Left renal pelvis (tissue), 4 donors: ENCODE measurements at regions not wholly inside any gene's neighbourhood (a gene's known extent, or its start where the extent isn't known, plus 50 kb on each side); places are given as distances from the start of the nearest gene placed in this dataset.
"Not testable (repeated sequence)": the region's sequence is repeated elsewhere in the genome, so short reads cannot be mapped to it uniquely, and the experiment has no call there.

ENCODE experiments used
- DNase-seq, 4 donors: peaks; one replicate each; pipeline ENCODE4 v3.0.0-alpha.2; 2013; ENCODE audit warnings: low read depth in 4 of 4, low spot score in 3 of 4

- no peak for DNase-seq
Observed at GRCh38 chr2:23019476-23019875, 365.5 kb upstream of the KLHL29 start.

- DNase-seq: no peak
Observed at GRCh38 chr2:23020659-23021058, 364.3 kb upstream of the KLHL29 start.

GRCh38 chr2:23021311-23022120, 363.5 kb upstream of the KLHL29 start:
- DNase-seq: no peak

- DNase-seq: no peak
Observed at GRCh38 chr2:23023722-23024121, 361.3 kb upstream of the KLHL29 start.

GRCh38 chr2:23026671-23027070, 358.3 kb upstream of the KLHL29 start:
- no peak for DNase-seq

- no peak for DNase-seq
Observed at GRCh38 chr2:23027396-23027795, 357.6 kb upstream of the KLHL29 start.

- no peak for DNase-seq
Observed at GRCh38 chr2:23028106-23028505, 356.9 kb upstream of the KLHL29 start.

- DNase-seq: no peak
Observed at GRCh38 chr2:23029111-23029510, 355.9 kb upstream of the KLHL29 start.

GRCh38 chr2:23029951-23030350, 355.0 kb upstream of the KLHL29 start:
- DNase-seq: no peak

GRCh38 chr2:23034996-23035395, 350.0 kb upstream of the KLHL29 start:
- DNase-seq: no peak

GRCh38 chr2:23036629-23037028, 348.4 kb upstream of the KLHL29 start:
- no peak for DNase-seq

GRCh38 chr2:23037596-23037995, 347.4 kb upstream of the KLHL29 start:
- DNase-seq: no peak

GRCh38 chr2:23041443-23041842, 343.5 kb upstream of the KLHL29 start:
- DNase-seq: no peak

- DNase-seq: no peak
Observed at GRCh38 chr2:23042216-23042906, 342.6 kb upstream of the KLHL29 start.

GRCh38 chr2:23050388-23050787, 334.6 kb upstream of the KLHL29 start:
- DNase-seq: no peak

- DNase-seq: no peak
Observed at GRCh38 chr2:23053601-23054000, 331.4 kb upstream of the KLHL29 start.

GRCh38 chr2:23055251-23055650, 329.7 kb upstream of the KLHL29 start:
- DNase-seq: no peak

- not testable (repeated sequence) for DNase-seq
Observed at GRCh38 chr2:23056846-23057245, 328.1 kb upstream of the KLHL29 start.

- no peak for DNase-seq
Observed at GRCh38 chr2:23058435-23058834, 326.5 kb upstream of the KLHL29 start.

GRCh38 chr2:23065210-23065609, 319.8 kb upstream of the KLHL29 start:
- no peak for DNase-seq

GRCh38 chr2:23065936-23066335, 319.0 kb upstream of the KLHL29 start:
- no peak for DNase-seq

GRCh38 chr2:23066686-23067085, 318.3 kb upstream of the KLHL29 start:
- DNase-seq: no peak
